Kidney (tissue), 13 donors: ENCODE measurements at regions not wholly inside any gene's neighbourhood (a gene's known extent, or its start where the extent isn't known, plus 50 kb on each side); places are given as distances from the start of the nearest gene placed in this dataset.

Experiments
- DNase-seq, 5 donors: peaks; one replicate each; pipeline ENCODE4 v3.0.0-alpha.2; 2013 to 2020
- FAIRE-seq: peaks from 2 replicates; lab custom pipeline; 2012; peaks lifted over from hg19 to GRCh38; lab: Jason Lieb, UNC
- H3K27ac ChIP-seq, 2 donors: one replicate each; pipeline ENCODE4 v1.7.0; 2013; ENCODE audit warnings: low read depth in 2 of 2, low read length in 2 of 2, inconsistent platforms in 1 of 2
- H3K27me3 ChIP-seq: one replicate; pipeline ENCODE4 v1.7.1; 2013; ENCODE audit warnings: low read length, inconsistent platforms; ENCODE audit not compliant: control insufficient read depth, insufficient read depth
- H3K36me3 ChIP-seq, 3 donors: one replicate each; pipeline versions ENCODE4 v1.7.0 to v1.7.1; 2013; ENCODE audit warnings: low read length in 3 of 3, control low read depth in 1 of 3, inconsistent platforms in 1 of 3; ENCODE audit not compliant: insufficient read depth in 3 of 3, control insufficient read depth in 2 of 3
- H3K4me1 ChIP-seq, 3 donors: one replicate each; pipeline versions ENCODE4 v1.7.0 to v1.7.1; 2013; ENCODE audit warnings: low read length in 3 of 3, inconsistent platforms in 1 of 3, low read depth in 1 of 3; ENCODE audit not compliant: control insufficient read depth in 2 of 3, insufficient read depth in 2 of 3
- H3K4me3 ChIP-seq, 3 donors: one replicate each; pipeline versions ENCODE4 v1.7.0 to v1.8.1; 2013; ENCODE audit warnings: low read length in 3 of 3, control low read depth in 1 of 3, inconsistent platforms in 1 of 3
- H3K9ac ChIP-seq, 3 donors: one replicate each; pipeline versions ENCODE4 v1.7.0 to v1.7.1; 2013; ENCODE audit warnings: low read length in 3 of 3, control low read depth in 1 of 3, inconsistent platforms in 1 of 3
- H3K9me3 ChIP-seq, 3 donors: one replicate each; pipeline versions ENCODE4 v1.7.0 to v1.7.1; 2013; ENCODE audit warnings: low read length in 3 of 3, control low read depth in 1 of 3, inconsistent platforms in 1 of 3; ENCODE audit not compliant: control insufficient read depth in 2 of 3, insufficient read depth in 1 of 3
- intact Hi-C: fragments of 100-400 bp; cut with DNase I; formaldehyde crosslinking; loops from one replicate; pipeline ENCODE4 v1.11.1; 2022
- TF ChIP-seq, protein P1 (sequence below): IDR thresholded peaks from 3 replicates; pipeline ENCODE4 v1.5.1; 2012; ENCODE audit warnings: mild to moderate bottlenecking, moderate library complexity, borderline replicate concordance; ENCODE audit not compliant: insufficient read depth; ENCODE audit errors: extremely low read depth
- donor health status: control.
- donor health status: control.
- donor health status: control.
- donor health status: control.
- donor health status: control.
- donor health status: DM: yes; HTN: yes; CAD: no.
- donor health status: Normal renal cell carcinoma (clear cell type).

DNA sequence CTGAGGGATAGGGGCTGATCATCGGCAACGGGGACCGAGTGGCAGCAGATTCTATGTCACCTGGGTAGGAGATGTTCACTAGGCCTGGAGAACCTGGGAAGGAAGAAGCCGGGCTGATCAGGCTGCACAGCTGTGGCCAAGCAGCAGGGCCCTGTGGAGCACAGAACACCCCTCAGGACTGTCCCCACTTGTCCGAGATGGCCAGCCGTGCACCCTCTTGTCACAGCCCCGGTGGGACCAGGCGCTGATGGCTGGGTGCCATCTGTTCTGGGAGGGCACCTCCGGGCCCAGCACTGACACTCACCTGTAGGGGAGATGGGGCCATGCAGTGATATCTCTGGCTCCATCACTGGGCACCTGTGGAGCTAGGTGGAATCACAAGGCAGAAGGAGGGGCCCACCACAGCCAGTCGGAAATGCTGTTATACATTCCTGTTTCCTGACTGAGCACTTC, 217.9 kb upstream of the RAB6C start:
- Histone ChIP-seq H3K9ac (no peak overlapping the region), H3K27me3 (no peaks in the 10 kb centered on the region), H3K9me3 (no peaks in the 10 kb centered on the region), H3K4me3 (no peak overlapping the region), H3K27ac (no peak overlapping the region), H3K36me3 (no peaks in the 10 kb centered on the region), H3K4me1 (no peaks in the 10 kb centered on the region)
- DNase-seq (peak in 1 of 5 donors; percentile 27), FAIRE-seq (no peak)
- intact Hi-C loops = no loop called here
- TF ChIP-seq, protein P1, sequence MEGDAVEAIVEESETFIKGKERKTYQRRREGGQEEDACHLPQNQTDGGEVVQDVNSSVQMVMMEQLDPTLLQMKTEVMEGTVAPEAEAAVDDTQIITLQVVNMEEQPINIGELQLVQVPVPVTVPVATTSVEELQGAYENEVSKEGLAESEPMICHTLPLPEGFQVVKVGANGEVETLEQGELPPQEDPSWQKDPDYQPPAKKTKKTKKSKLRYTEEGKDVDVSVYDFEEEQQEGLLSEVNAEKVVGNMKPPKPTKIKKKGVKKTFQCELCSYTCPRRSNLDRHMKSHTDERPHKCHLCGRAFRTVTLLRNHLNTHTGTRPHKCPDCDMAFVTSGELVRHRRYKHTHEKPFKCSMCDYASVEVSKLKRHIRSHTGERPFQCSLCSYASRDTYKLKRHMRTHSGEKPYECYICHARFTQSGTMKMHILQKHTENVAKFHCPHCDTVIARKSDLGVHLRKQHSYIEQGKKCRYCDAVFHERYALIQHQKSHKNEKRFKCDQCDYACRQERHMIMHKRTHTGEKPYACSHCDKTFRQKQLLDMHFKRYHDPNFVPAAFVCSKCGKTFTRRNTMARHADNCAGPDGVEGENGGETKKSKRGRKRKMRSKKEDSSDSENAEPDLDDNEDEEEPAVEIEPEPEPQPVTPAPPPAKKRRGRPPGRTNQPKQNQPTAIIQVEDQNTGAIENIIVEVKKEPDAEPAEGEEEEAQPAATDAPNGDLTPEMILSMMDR = no peak

DNA sequence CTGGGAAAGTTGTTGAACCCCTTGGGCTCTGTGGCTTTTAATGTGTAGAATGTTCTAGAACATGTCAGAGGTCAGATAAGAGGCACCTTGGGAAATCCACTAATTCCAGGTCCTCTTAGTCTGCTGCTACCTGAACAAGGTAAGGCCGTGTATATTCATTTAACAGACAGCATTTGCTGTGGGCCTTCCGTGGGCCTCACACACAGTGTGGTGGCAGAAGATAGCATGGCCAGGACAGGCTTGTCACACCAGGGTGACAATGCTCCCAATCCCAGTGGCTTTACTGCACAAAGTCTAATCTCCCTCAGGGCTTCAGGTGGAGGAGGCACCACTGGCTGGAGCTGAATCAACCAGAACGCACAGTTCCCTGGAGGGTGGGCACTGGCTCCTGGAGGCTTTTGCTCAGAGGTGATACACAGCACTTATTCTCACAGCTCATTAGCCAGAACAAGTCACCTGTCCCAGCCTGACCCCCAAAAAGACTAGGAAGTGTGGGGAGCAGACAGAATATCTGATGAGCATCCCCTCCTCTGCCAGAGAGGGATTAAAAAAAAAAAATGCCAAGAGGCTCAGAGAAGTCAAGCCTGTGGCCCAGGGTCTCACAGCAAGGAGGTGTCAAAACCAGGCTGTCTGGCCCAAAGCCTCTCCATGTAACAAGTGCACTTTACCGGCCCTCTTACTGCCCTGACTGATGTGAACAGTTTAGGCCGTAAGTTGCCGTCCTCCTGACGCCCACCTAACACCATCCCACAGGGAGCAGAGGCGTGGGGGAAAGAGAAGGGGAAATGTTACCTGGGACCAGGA, 216.9 kb upstream of the RAB6C start:
- Histone ChIP-seq H3K27me3 (no peaks in the 10 kb centered on the region), H3K9ac (no peak overlapping the region), H3K27ac (no peak overlapping the region), H3K4me1 (no peaks in the 10 kb centered on the region), H3K36me3 (no peaks in the 10 kb centered on the region), H3K4me3 (no peak overlapping the region), H3K9me3 (no peaks in the 10 kb centered on the region)
- intact Hi-C loops = no loop called here
- TF ChIP-seq, protein P1 = no peak
- DNase-seq (peak in 2 of 5 donors; percentile 10 to 28), FAIRE-seq (no peak)

DNA sequence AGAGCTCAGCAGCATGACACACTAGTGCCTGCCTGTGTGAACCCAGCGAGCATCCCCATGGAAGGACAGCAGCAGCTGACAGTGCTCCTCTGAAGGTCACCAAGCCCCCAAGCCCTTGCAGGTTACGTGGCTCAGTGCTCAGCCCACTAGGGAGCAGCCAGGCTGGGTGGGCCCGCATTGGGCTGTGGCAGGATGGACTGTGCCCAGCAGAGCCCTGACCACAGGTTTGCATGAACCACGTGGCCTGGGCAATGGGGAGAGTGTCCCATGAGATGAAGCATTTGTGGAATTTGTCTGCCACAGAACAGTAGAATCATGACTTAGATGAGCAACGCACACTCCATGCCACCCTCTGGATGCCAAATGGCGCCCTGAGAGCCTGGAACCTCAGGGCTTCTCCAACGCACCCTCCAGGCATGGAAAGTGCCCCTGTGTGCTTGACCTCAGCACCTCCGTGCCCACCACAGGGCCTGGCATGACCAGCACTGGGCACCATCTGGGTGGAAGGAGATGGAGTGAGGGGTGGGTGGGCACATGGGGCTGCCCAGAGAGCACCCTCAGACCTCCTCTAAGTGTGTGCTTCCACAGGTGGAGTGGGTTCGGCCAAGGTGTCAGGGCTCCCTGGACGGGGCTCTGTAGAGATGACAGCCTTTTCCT, 216.1 kb upstream of the RAB6C start:
- intact Hi-C loops = no loop called here
- no peaks in the 10 kb centered on the region for H3K27me3 ChIP-seq
- H3K9me3 ChIP-seq = no peaks in the 10 kb centered on the region
- H3K4me1 ChIP-seq = no peaks in the 10 kb centered on the region
- no peak overlapping the region for H3K27ac ChIP-seq
- TF ChIP-seq, protein P1 = no peak
- DNase-seq (peak in 2 of 5 donors; percentile 1 to 45), FAIRE-seq (no peak)
- H3K4me3 ChIP-seq = no peak overlapping the region
- H3K9ac ChIP-seq = no peak overlapping the region
- no peaks in the 10 kb centered on the region for H3K36me3 ChIP-seq
